ENCODE measurements at regions not wholly inside any gene's neighbourhood (a gene's known extent, or its start where the extent isn't known, plus 50 kb on each side); places are given as distances from the start of the nearest gene placed in this dataset.
A peak's percentile ranks its signal among the peaks of the same experiment; 100 is the strongest.

DNA sequence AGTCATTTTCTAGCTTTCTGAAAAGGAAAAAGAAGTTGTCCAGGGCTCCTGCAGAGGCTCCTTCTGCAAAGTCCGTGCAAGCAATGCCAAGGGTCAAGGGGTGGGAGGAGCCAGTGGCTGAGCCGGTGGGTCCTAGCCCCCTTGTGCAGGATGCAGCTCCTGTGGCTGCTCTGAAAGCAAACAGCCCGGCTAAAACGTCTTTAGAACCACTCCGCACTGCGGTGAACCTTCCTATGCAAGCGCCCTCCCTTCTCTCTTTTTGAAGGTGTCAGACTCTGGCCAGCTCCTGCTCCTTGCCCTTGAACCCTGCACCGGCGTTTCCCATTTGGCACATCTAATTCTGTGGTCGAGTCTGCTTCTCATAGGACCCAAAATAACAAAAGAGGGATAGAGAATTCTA lies 183.1 kb downstream of the UACA start:
- no peak for DNase-seq (ENCODE audit: low spot score)
- no peaks in the 10 kb centered on the region for H3K36me3 ChIP-seq (replicated peaks; ENCODE audit: insufficient read depth, low read depth)
- H3K4me1 ChIP-seq (ENCODE audit: insufficient read depth): peaks cover 19% of the 10 kb centered on the region
- H3K4me2 ChIP-seq: no peak overlapping the region
- no peaks in the 10 kb centered on the region for H4K20me1 ChIP-seq (ENCODE audit: insufficient read depth, poor library complexity, severe bottlenecking)
- 72% methylated on average over 10 of the region's 10 CpGs for WGBS (ENCODE audit: low lambda C conversion rate, missing lambda C conversion rate)
- TF ChIP-seq EZH2 (IDR thresholded peaks at IDR 0.05; ENCODE audit: borderline replicate concordance): no peak
- TF ChIP-seq EZH2phosphoT487 (IDR thresholded peaks at IDR 0.05; ENCODE audit: low read depth, severe bottlenecking, unreplicated experiment): no peak
- TF ChIP-seq, protein P1, sequence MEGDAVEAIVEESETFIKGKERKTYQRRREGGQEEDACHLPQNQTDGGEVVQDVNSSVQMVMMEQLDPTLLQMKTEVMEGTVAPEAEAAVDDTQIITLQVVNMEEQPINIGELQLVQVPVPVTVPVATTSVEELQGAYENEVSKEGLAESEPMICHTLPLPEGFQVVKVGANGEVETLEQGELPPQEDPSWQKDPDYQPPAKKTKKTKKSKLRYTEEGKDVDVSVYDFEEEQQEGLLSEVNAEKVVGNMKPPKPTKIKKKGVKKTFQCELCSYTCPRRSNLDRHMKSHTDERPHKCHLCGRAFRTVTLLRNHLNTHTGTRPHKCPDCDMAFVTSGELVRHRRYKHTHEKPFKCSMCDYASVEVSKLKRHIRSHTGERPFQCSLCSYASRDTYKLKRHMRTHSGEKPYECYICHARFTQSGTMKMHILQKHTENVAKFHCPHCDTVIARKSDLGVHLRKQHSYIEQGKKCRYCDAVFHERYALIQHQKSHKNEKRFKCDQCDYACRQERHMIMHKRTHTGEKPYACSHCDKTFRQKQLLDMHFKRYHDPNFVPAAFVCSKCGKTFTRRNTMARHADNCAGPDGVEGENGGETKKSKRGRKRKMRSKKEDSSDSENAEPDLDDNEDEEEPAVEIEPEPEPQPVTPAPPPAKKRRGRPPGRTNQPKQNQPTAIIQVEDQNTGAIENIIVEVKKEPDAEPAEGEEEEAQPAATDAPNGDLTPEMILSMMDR (IDR thresholded peaks at IDR 0.05; ENCODE audit: poor library complexity): no peak
- H3K9me3 ChIP-seq (ENCODE audit: low read depth): no peaks in the 10 kb centered on the region
- H3K27ac ChIP-seq: no peak overlapping the region
- no peaks in the 10 kb centered on the region for H3K79me2 ChIP-seq
- H3K4me3 ChIP-seq: no peak overlapping the region
- no peaks in the 10 kb centered on the region for H3K27me3 ChIP-seq
- no peak overlapping the region for H2AFZ ChIP-seq
- no peaks in the 10 kb centered on the region for H3K9me2 ChIP-seq (replicated peaks; ENCODE audit: insufficient read depth)

DNA sequence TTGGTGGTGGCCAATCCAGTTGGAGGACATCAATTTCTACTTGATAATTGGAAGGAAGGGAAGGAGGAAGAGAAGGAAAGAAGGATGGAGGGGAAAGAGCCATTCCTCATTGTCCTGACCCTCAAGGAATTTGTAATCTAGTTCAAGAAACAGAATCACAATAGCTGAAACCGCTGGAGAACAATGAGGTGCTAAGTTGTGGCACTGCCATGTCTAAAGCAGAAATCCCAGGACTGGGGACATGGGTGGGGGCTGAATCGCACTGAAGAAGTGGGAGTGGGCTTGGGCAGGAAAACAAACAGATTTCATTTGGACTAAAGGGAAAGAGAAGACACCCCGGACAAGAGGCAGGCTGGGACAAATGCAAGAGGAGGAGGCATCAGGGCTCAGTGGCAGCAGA lies 183.6 kb downstream of the UACA start:
- no peaks in the 10 kb centered on the region for H3K79me2 ChIP-seq
- H3K9me3 ChIP-seq (ENCODE audit: low read depth): no peaks in the 10 kb centered on the region
- H4K20me1 ChIP-seq (ENCODE audit: insufficient read depth, poor library complexity, severe bottlenecking): no peaks in the 10 kb centered on the region
- H3K27ac ChIP-seq: no peak overlapping the region
- no peak overlapping the region for H3K4me2 ChIP-seq
- H3K9me2 ChIP-seq (replicated peaks; ENCODE audit: insufficient read depth): no peaks in the 10 kb centered on the region
- peaks cover 14% of the 10 kb centered on the region for H3K4me1 ChIP-seq (ENCODE audit: insufficient read depth)
- WGBS (ENCODE audit: low lambda C conversion rate, missing lambda C conversion rate): 71% methylated on average over 3 of the region's 3 CpGs
- H3K4me3 ChIP-seq: no peak overlapping the region
- H2AFZ ChIP-seq: no peak overlapping the region
- TF ChIP-seq, protein P1 (IDR thresholded peaks at IDR 0.05; ENCODE audit: poor library complexity): no peak
- TF ChIP-seq EZH2phosphoT487 (IDR thresholded peaks at IDR 0.05; ENCODE audit: low read depth, severe bottlenecking, unreplicated experiment) (no peak), EZH2 (IDR thresholded peaks at IDR 0.05; ENCODE audit: borderline replicate concordance) (no peak)
- H3K27me3 ChIP-seq: no peaks in the 10 kb centered on the region
- no peak for DNase-seq (ENCODE audit: low spot score)
- no peaks in the 10 kb centered on the region for H3K36me3 ChIP-seq (replicated peaks; ENCODE audit: insufficient read depth, low read depth)

DNA sequence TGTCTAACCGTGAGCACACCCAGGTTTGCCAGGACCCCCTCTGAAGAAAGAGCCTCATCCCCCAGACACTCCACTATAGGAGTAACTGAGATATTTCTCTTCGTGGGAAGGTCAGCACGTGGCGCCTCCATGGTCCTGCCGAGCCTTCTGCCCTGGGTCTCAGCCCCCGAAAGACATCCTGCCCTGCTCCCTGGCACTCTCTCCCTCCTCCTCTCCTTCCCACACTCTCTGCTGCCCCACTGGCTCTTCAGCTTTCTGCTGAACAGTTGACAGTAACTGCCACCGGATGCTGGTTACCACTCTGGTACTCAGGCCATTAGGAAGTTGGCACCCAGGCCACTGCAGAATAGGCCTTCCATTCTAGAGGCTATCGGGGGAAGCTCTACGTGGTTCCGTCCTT lies 185.2 kb downstream of the UACA start:
- H3K4me1 ChIP-seq (ENCODE audit: insufficient read depth): peaks cover 10% of the 10 kb centered on the region
- no peak for DNase-seq (ENCODE audit: low spot score)
- H3K79me2 ChIP-seq: no peaks in the 10 kb centered on the region
- H3K27me3 ChIP-seq: no peaks in the 10 kb centered on the region
- no peak overlapping the region for H3K4me2 ChIP-seq
- no peak for TF ChIP-seq EZH2phosphoT487 (IDR thresholded peaks at IDR 0.05; ENCODE audit: low read depth, severe bottlenecking, unreplicated experiment)
- TF ChIP-seq, protein P1 (IDR thresholded peaks at IDR 0.05; ENCODE audit: poor library complexity): no peak
- TF ChIP-seq EZH2 (IDR thresholded peaks at IDR 0.05; ENCODE audit: borderline replicate concordance): no peak
- H3K4me3 ChIP-seq: no peak overlapping the region
- H3K36me3 ChIP-seq (replicated peaks; ENCODE audit: insufficient read depth, low read depth): no peaks in the 10 kb centered on the region
- H3K9me2 ChIP-seq (replicated peaks; ENCODE audit: insufficient read depth): no peaks in the 10 kb centered on the region
- no peaks in the 10 kb centered on the region for H3K9me3 ChIP-seq (ENCODE audit: low read depth)
- H2AFZ ChIP-seq: no peak overlapping the region
- WGBS (ENCODE audit: low lambda C conversion rate, missing lambda C conversion rate): 95% methylated on average over 10 of the region's 10 CpGs
- H3K27ac ChIP-seq: no peak overlapping the region
- no peaks in the 10 kb centered on the region for H4K20me1 ChIP-seq (ENCODE audit: insufficient read depth, poor library complexity, severe bottlenecking)

DNA sequence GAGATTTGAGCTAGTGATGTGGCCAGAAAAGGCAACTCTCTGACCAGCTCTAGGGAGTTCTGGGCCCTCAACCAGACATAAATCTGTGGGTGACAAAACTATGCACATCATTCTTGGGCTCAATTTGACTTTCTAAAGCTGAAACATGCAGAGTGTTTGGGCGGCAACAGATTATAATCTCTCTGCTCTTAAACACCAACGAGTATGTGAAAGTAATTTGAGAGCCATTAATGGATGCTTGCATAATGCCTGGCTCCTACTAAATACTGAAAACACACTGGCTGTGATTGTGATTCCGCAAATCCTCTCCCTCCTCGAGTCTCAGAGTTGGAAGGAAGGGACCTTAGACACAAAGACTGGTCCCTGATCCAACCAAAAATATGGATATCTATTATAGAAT lies 186.7 kb downstream of the UACA start:
- H3K4me3 ChIP-seq: no peak overlapping the region
- no peaks in the 10 kb centered on the region for H3K9me2 ChIP-seq (replicated peaks; ENCODE audit: insufficient read depth)
- H3K79me2 ChIP-seq: no peaks in the 10 kb centered on the region
- H4K20me1 ChIP-seq (ENCODE audit: insufficient read depth, poor library complexity, severe bottlenecking): no peaks in the 10 kb centered on the region
- peaks cover 10% of the 10 kb centered on the region for H3K4me1 ChIP-seq (ENCODE audit: insufficient read depth)
- no peak overlapping the region for H3K4me2 ChIP-seq
- no peak for DNase-seq (ENCODE audit: low spot score)
- no peaks in the 10 kb centered on the region for H3K27me3 ChIP-seq
- no peaks in the 10 kb centered on the region for H3K9me3 ChIP-seq (ENCODE audit: low read depth)
- peak overlapping the region; percentile 42 for H3K27ac ChIP-seq
- no peaks in the 10 kb centered on the region for H3K36me3 ChIP-seq (replicated peaks; ENCODE audit: insufficient read depth, low read depth)
- no peak overlapping the region for H2AFZ ChIP-seq
- 44% methylated on average over 4 of the region's 4 CpGs for WGBS (ENCODE audit: low lambda C conversion rate, missing lambda C conversion rate)
- no peak for TF ChIP-seq EZH2phosphoT487 (IDR thresholded peaks at IDR 0.05; ENCODE audit: low read depth, severe bottlenecking, unreplicated experiment)
- TF ChIP-seq, protein P1 (IDR thresholded peaks at IDR 0.05; ENCODE audit: poor library complexity): no peak

All from hepatocyte (in vitro differentiated cells).